H1 (cell line): ENCODE measurements at regions not wholly inside any gene's neighbourhood (a gene's known extent, or its start where the extent isn't known, plus 50 kb on each side); places are given as distances from the start of the nearest gene placed in this dataset.

Experiments
- CTCF ChIA-PET: fragments of 300-600 bp; sonication (Branson Sonifier 250); formaldehyde crosslinking; loops from one replicate; lab custom pipeline; 2021; ENCODE audit not compliant: partially characterized antibody; lab: Charles Lee
- POLR2A ChIA-PET: fragments of 300-600 bp; sonication (Branson Sonifier 250); formaldehyde crosslinking; loops from one replicate; lab custom pipeline; 2021; ENCODE audit warnings: inconsistent platforms; ENCODE audit not compliant: partially characterized antibody; lab: Charles Lee
- DNase-seq, 2 experiments: peaks; one replicate each; pipeline versions ENCODE4 v3.0.0 to v3.0.0-alpha.2; 2010 to 2022; ENCODE audit warnings: low spot score in 2 of 2, low read depth in 1 of 2, mixed read lengths in 1 of 2
- FAIRE-seq: peaks from 2 replicates; lab custom pipeline; 2011; peaks lifted over from hg19 to GRCh38; lab: Jason Lieb, UNC
- H2AFZ ChIP-seq: 2 replicates; pipeline ENCODE4 v1.8.1; 2012; ENCODE audit warnings: low read length, inconsistent platforms
- H2AK5ac ChIP-seq: 2 replicates; pipeline ENCODE4 v1.6.1; 2013; ENCODE audit warnings: low read depth, low read length
- H2BK120ac ChIP-seq: replicated peaks from 2 replicates; pipeline ENCODE3; 2013; ENCODE audit warnings: low read depth, low read length, inconsistent platforms
- H2BK12ac ChIP-seq: 2 replicates; pipeline ENCODE4 v1.6.1; 2013; ENCODE audit warnings: low read depth, low read length
- H2BK15ac ChIP-seq: 2 replicates; pipeline ENCODE4 v1.6.1; 2013; ENCODE audit warnings: low read length
- H2BK20ac ChIP-seq: 2 replicates; pipeline ENCODE4 v1.6.1; 2013; ENCODE audit warnings: low read length
- H2BK5ac ChIP-seq: 2 replicates; pipeline ENCODE4 v1.6.1; 2013; ENCODE audit warnings: low read depth, low read length
- H3K14ac ChIP-seq: 2 replicates; pipeline ENCODE4 v1.6.1; 2013; ENCODE audit warnings: inconsistent platforms; ENCODE audit not compliant: insufficient read length
- H3K18ac ChIP-seq: 2 replicates; pipeline ENCODE4 v1.6.1; 2013; ENCODE audit warnings: low read length; ENCODE audit errors: extremely low read depth
- H3K23ac ChIP-seq: 2 replicates; pipeline ENCODE4 v1.6.1; 2013; ENCODE audit warnings: inconsistent platforms; ENCODE audit not compliant: insufficient read length
- H3K23me2 ChIP-seq: 2 replicates; pipeline ENCODE4 v1.6.1; 2013; ENCODE audit warnings: low read depth, low read length
- H3K27ac ChIP-seq: 2 replicates; pipeline ENCODE4 v1.6.1; 2011; ENCODE audit warnings: low read depth, low read length, inconsistent platforms
- H3K27me3 ChIP-seq, 4 experiments: replicated peaks in 1 of 4; 1 replicate in 1 of 4; 2 replicates in 3 of 4; pipeline versions ENCODE4 v1.6.1 to v1.8.1; 2011 to 2013; ENCODE audit warnings: low read length in 3 of 4, mild to moderate bottlenecking in 3 of 4, inconsistent platforms in 2 of 4, mixed read lengths in 2 of 4, moderate library complexity in 1 of 4; ENCODE audit not compliant: control insufficient read depth in 3 of 4, insufficient read depth in 3 of 4; ENCODE audit errors: extremely low read depth in 1 of 4
- H3K36me3 ChIP-seq, 4 experiments: 2 replicates each; pipeline versions ENCODE4 v1.6.1 to v1.8.1; 2011 to 2013; ENCODE audit warnings: mild to moderate bottlenecking in 4 of 4, low read length in 3 of 4, moderate library complexity in 2 of 4, control low read depth in 1 of 4, inconsistent platforms in 1 of 4; ENCODE audit not compliant: insufficient read depth in 4 of 4, control insufficient read depth in 2 of 4
- H3K4ac ChIP-seq: replicated peaks from 2 replicates; pipeline ENCODE3; 2013; ENCODE audit warnings: low read length, low read depth, mixed read lengths, inconsistent platforms; ENCODE audit not compliant: insufficient read length
- H3K4me1 ChIP-seq, 4 experiments: replicated peaks in 1 of 4; 1 replicate in 1 of 4; 2 replicates in 3 of 4; pipeline versions ENCODE4 v1.6.1 to v1.8.1; 2011 to 2013; ENCODE audit warnings: low read length in 3 of 4, inconsistent platforms in 2 of 4, mixed read lengths in 1 of 4; ENCODE audit not compliant: insufficient read depth in 4 of 4, control insufficient read depth in 3 of 4
- H3K4me2 ChIP-seq, 2 experiments: 2 replicates each; pipeline versions ENCODE4 v1.6.1 to v1.8.1; 2011 to 2013; ENCODE audit warnings: low read depth in 2 of 2, low read length in 2 of 2, control low read depth in 1 of 2, inconsistent platforms in 1 of 2, mild to moderate bottlenecking in 1 of 2; ENCODE audit not compliant: insufficient read depth in 1 of 2
- H3K4me3 ChIP-seq, 4 experiments: fragments of 200-600, 300-600 bp in 1 of 4; sonication (generic), shearing (Covaris generic), sonication (Bioruptor Twin) in 1 of 4; 2 replicates each; pipeline versions ENCODE4 v1.5.1 to v1.8.1; 2011 to 2016; ENCODE audit warnings: low read length in 4 of 4, low read depth in 3 of 4, control low read depth in 2 of 4, inconsistent platforms in 2 of 4, mild to moderate bottlenecking in 2 of 4, mixed read lengths in 1 of 4, moderate library complexity in 1 of 4; ENCODE audit not compliant: insufficient read depth in 2 of 4; ENCODE audit errors: extremely low read depth in 1 of 4
- H3K56ac ChIP-seq: replicated peaks from 2 replicates; pipeline ENCODE3; 2013; ENCODE audit warnings: low read depth, mild to moderate bottlenecking, mixed read lengths, low read length, inconsistent platforms; ENCODE audit not compliant: insufficient read length
- H3K79me1 ChIP-seq: 2 replicates; pipeline ENCODE4 v1.6.1; 2013; ENCODE audit warnings: low read depth, low read length, control low read depth
- H3K79me2 ChIP-seq, 2 experiments: 2 replicates each; pipeline versions ENCODE4 v1.6.1 to v1.8.1; 2012 to 2013; ENCODE audit warnings: low read length in 2 of 2, mild to moderate bottlenecking in 2 of 2, inconsistent platforms in 1 of 2; ENCODE audit not compliant: insufficient read depth in 2 of 2, control insufficient read depth in 1 of 2
- H3K9ac ChIP-seq, 4 experiments: replicated peaks in 1 of 4; 1 replicate in 1 of 4; 2 replicates in 3 of 4; pipeline versions ENCODE4 v1.6.1 to v1.8.1; 2011 to 2013; ENCODE audit warnings: low read depth in 3 of 4, low read length in 3 of 4, control low read depth in 2 of 4, mild to moderate bottlenecking in 2 of 4, moderate library complexity in 2 of 4, inconsistent platforms in 1 of 4; ENCODE audit errors: extremely low read depth in 1 of 4
- H3K9me3 ChIP-seq, 2 experiments: 2 replicates each; pipeline versions ENCODE4 v1.6.1 to v1.8.1; 2012 to 2013; ENCODE audit warnings: mild to moderate bottlenecking in 2 of 2, moderate library complexity in 2 of 2, control low read depth in 1 of 2, inconsistent platforms in 1 of 2, low read depth in 1 of 2, low read length in 1 of 2, mixed read lengths in 1 of 2; ENCODE audit not compliant: insufficient read depth in 2 of 2
- H4K20me1 ChIP-seq, 2 experiments: replicated peaks in 1 of 2; 2 replicates each; pipeline versions ENCODE3 to v1.8.1; 2011 to 2013; ENCODE audit warnings: inconsistent platforms in 2 of 2, low read length in 2 of 2, mild to moderate bottlenecking in 1 of 2; ENCODE audit not compliant: insufficient read depth in 2 of 2, control insufficient read depth in 1 of 2
- H4K5ac ChIP-seq: 2 replicates; pipeline ENCODE4 v1.6.1; 2013; ENCODE audit warnings: low read length, low read depth, mixed read lengths, inconsistent platforms; ENCODE audit not compliant: insufficient read length
- H4K8ac ChIP-seq: 2 replicates; pipeline ENCODE4 v1.8.0; 2013; ENCODE audit warnings: mild to moderate bottlenecking, moderate library complexity, low read length, inconsistent platforms; ENCODE audit not compliant: insufficient read depth; ENCODE audit errors: extremely low read depth
- H4K91ac ChIP-seq: replicated peaks from 2 replicates; pipeline ENCODE3; 2013; ENCODE audit warnings: low read length, mixed read lengths, inconsistent platforms; ENCODE audit not compliant: insufficient read length
- HDAC2 ChIP-seq, 2 experiments: fragments of 300-600 bp in 1 of 2; sonication (generic) in 1 of 2; IDR thresholded peaks; 2 replicates each; pipeline ENCODE4 v1.6.1; 2011 to 2012; ENCODE audit warnings: low read depth in 2 of 2, low read length in 2 of 2, mild to moderate bottlenecking in 2 of 2, moderate library complexity in 2 of 2, borderline replicate concordance in 1 of 2, inconsistent platforms in 1 of 2
- HDAC6 ChIP-seq: IDR thresholded peaks from one replicate; pipeline ENCODE4 v1.7.1; 2012; ENCODE audit warnings: low read depth, mild to moderate bottlenecking, inconsistent platforms, low read length, moderate library complexity
- JUN ChIP-seq: IDR thresholded peaks from 2 replicates; pipeline ENCODE4 v1.6.1; 2011; ENCODE audit warnings: low read depth, mild to moderate bottlenecking, improper control_type of control experiment, low read length
- SIN3A ChIP-seq, 2 experiments: IDR thresholded peaks in 1 of 2; conservative IDR thresholded peaks in 1 of 2; 2 replicates each; pipeline ENCODE4 v1.6.1; 2011 to 2012; ENCODE audit warnings: low read length in 2 of 2, improper control_type of control experiment in 1 of 2, low read depth in 1 of 2, mild to moderate bottlenecking in 1 of 2
- SRF ChIP-seq: IDR thresholded peaks from 2 replicates; pipeline ENCODE4 v1.6.1; 2011; ENCODE audit warnings: mild to moderate bottlenecking, low read depth, low read length, moderate library complexity
- SUZ12 ChIP-seq: fragments of 200-600 bp; sonication (generic); IDR thresholded peaks from 2 replicates; pipeline ENCODE4 v1.6.1; 2012; ENCODE audit warnings: mild to moderate bottlenecking, inconsistent platforms, low read length, moderate library complexity, mixed read lengths
- WGBS, 2 experiments: shearing (Covaris generic) in 1 of 2; methylation state at CpG; one replicate each; pipeline versions ENCODE4 v1.1.6 to v1.1.7; 2013 to 2015; ENCODE audit warnings: low lambda C conversion rate in 2 of 2, mixed read lengths in 2 of 2, inconsistent platforms in 1 of 2, low coverage in 1 of 2, missing lambda C conversion rate in 1 of 2; ENCODE audit not compliant: insufficient replicate concordance in 2 of 2, insufficient coverage in 1 of 2, insufficient read length in 1 of 2; ENCODE audit errors: extremely low coverage in 1 of 2, missing lambda C conversion rate in 1 of 2; 5-methylcytosine and 5-hydroxymethylcytosine counted together

DNA sequence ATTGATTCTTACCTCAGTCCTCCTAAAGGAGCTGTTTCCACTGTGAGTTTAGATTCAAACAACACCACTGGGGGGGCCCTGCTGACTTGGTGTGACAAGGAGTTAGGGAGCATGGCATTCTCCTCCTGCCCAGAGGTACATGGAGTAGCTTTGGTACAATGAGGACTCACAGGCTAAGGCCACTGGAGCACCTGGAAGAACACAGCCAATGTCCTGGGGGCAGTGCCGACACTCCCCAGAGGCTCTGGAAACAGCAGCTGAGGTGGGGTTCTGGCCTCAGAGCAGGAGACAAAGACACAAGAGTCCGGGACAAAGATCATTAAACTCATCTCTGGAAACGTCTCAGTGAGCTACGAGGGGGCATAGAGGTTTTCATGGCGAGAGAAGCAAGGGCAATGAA is 69.7 kb upstream of the POMGNT2 start:
- Histone ChIP-seq H3K23ac (no peak overlapping the region), H2AK5ac (no peak overlapping the region), H4K8ac (no peak overlapping the region), H2BK15ac (no peak overlapping the region), H3K27ac (no peak overlapping the region), H2BK5ac (no peak overlapping the region), H2BK20ac (no peak overlapping the region), H3K79me1 (no peaks in the 10 kb centered on the region), H3K4me1 (no peaks in the 10 kb centered on the region; a peak in 1 of 7 replicates), H4K91ac (no peak overlapping the region), H3K9me3 (no peaks in the 10 kb centered on the region), H4K5ac (no peak overlapping the region), H3K4me2 (no peak overlapping the region), H2BK120ac (no peak overlapping the region), H4K20me1 (no peaks in the 10 kb centered on the region), H2BK12ac (no peak overlapping the region), H3K23me2 (no peaks in the 10 kb centered on the region; the same call in 1 of the 2 replicates), H3K18ac (no peak overlapping the region), H3K36me3 (no peaks in the 10 kb centered on the region), H3K4me3 (no peak overlapping the region), H2AFZ (no peak overlapping the region), H3K27me3 (no peaks in the 10 kb centered on the region), H3K14ac (no peak overlapping the region), H3K9ac (no peak overlapping the region), H3K56ac (no peak overlapping the region), H3K79me2 (no peaks in the 10 kb centered on the region), H3K4ac (no peak overlapping the region)
- ChIA-PET POLR2A (no interaction called here), CTCF (interaction anchor here (1.0 to 2.5 kb wide), 5 partner anchors 9 to 325 kb away, joined by 3 to 10 read pairs (median 3); no protein-coding TSS in a partner anchor)
- FAIRE-seq (no peak), DNase-seq (no peak)
- TF ChIP-seq SUZ12 (0 out of 2 replicates have a peak, but pooled peaks have one; percentile 9), JUN (no peak), HDAC2 (IDR thresholded peaks at IDR 0.05; ENCODE audit: borderline replicate concordance in 1 of 2, low read depth in 2 of 2, low read length in 2 of 2) (no peak), SIN3A (conservative IDR thresholded peaks at IDR 0.05 in 1 of 2, IDR thresholded peaks at IDR 0.05 in 1 of 2; ENCODE audit: low read depth in 1 of 2, low read length in 2 of 2) (no peak), HDAC6 (no peak), SRF (no peak)
- 94% methylated on average over 5 of the region's 5 CpGs; no CpG with 5 or more reads in 1 of the 2 experiments for WGBS, 2 experiments
